Natural killer cell (primary cell): ENCODE measurements at regions not wholly inside any gene's neighbourhood (a gene's known extent, or its start where the extent isn't known, plus 50 kb on each side); places are given as distances from the start of the nearest gene placed in this dataset.

ENCODE experiments used
- ATAC-seq, 3 donors: fragments of 150-1000 bp in 2 of 3; fragments of 200-7000 bp in 1 of 3; cut with Tn5 transposase; 1 replicate in 1 of 3; 2 replicates in 2 of 3; pipeline ENCODE4 v1.10.0; 2021; ENCODE audit warnings: mild to moderate bottlenecking in 2 of 3, moderate library complexity in 2 of 3
- DNase-seq, 2 donors: peaks; one replicate each; pipeline versions ENCODE4 v3.0.0 to v3.0.0-alpha.2; 2013 to 2021; ENCODE audit warnings: mixed read lengths in 1 of 2
- H3K27ac ChIP-seq: one replicate; pipeline ENCODE4 v1.5.1; 2013; ENCODE audit warnings: mild to moderate bottlenecking, low read length
- H3K27me3 ChIP-seq: one replicate; pipeline ENCODE4 v1.6.1; 2013; ENCODE audit warnings: low read length; ENCODE audit not compliant: control insufficient read depth, insufficient read depth
- H3K36me3 ChIP-seq: one replicate; pipeline ENCODE4 v1.6.1; 2013; ENCODE audit warnings: low read length; ENCODE audit not compliant: control insufficient read depth, insufficient read depth
- H3K4me1 ChIP-seq: one replicate; pipeline ENCODE4 v1.6.1; 2013; ENCODE audit warnings: low read length; ENCODE audit not compliant: control insufficient read depth, insufficient read depth
- H3K4me3 ChIP-seq: one replicate; pipeline ENCODE4 v1.5.1; 2013; ENCODE audit warnings: low read length
- H3K9me3 ChIP-seq: one replicate; pipeline ENCODE4 v1.6.1; 2013; ENCODE audit warnings: low read length; ENCODE audit not compliant: control insufficient read depth, insufficient read depth
- H3K27ac Mint-ChIP-seq, 2 donors: one replicate each; pipeline ENCODE4 v1.8.0; 2022; ENCODE audit warnings: mild to moderate bottlenecking in 2 of 2, mixed read lengths in 2 of 2, moderate library complexity in 1 of 2
- H3K27me3 Mint-ChIP-seq, 2 donors: one replicate each; pipeline ENCODE4 v1.8.0; 2022; ENCODE audit warnings: low read depth in 2 of 2, mixed read lengths in 2 of 2
- H3K36me3 Mint-ChIP-seq: one replicate; pipeline ENCODE4 v1.8.0; 2022; ENCODE audit warnings: mixed read lengths
- H3K4me1 Mint-ChIP-seq, 2 donors: one replicate each; pipeline ENCODE4 v1.8.0; 2022; ENCODE audit warnings: mixed read lengths in 2 of 2
- H3K4me3 Mint-ChIP-seq: one replicate; pipeline ENCODE4 v1.8.0; 2022; ENCODE audit warnings: mild to moderate bottlenecking, moderate library complexity, mixed read lengths
- H3K9me3 Mint-ChIP-seq, 2 donors: one replicate each; pipeline ENCODE4 v1.8.0; 2022; ENCODE audit warnings: mixed read lengths in 2 of 2
- CTCF ChIP-seq: fragments of 200-600 bp; IDR thresholded peaks from one replicate; pipeline ENCODE4 v1.8.0; 2022; ENCODE audit warnings: antibody characterized with exemption
- WGBS: methylation state at CpG from one replicate; pipeline ENCODE4 v1.1.7; 2013; ENCODE audit warnings: missing lambda C conversion rate; ENCODE audit not compliant: insufficient coverage; 5-methylcytosine and 5-hydroxymethylcytosine counted together
- intact Hi-C: fragments of 100-400 bp; cut with micrococcal nuclease; formaldehyde crosslinking; loops from one replicate; pipeline ENCODE4 v1.14.2; 2022

- H3K4me1 ChIP-seq = no peaks in the 10 kb centered on the region
- H3K4me3 ChIP-seq = no peak overlapping the region
- no peaks in the 10 kb centered on the region for H3K9me3 ChIP-seq
- H3K27ac ChIP-seq = no peak overlapping the region
- H3K36me3 ChIP-seq = no peaks in the 10 kb centered on the region
- WGBS = 91% methylated on average over 5 of the region's 5 CpGs
- TF ChIP-seq CTCF = no peak
- H3K4me1 Mint-ChIP-seq = no peaks in the 10 kb centered on the region
- H3K27ac Mint-ChIP-seq = no peak overlapping the region
- DNase-seq = no peak
- peaks cover 7 to 14% of the 10 kb centered on the region in 2 donors for H3K27me3 Mint-ChIP-seq
- no peak overlapping the region for H3K4me3 Mint-ChIP-seq
- H3K27me3 ChIP-seq = no peaks in the 10 kb centered on the region
- no peaks in the 10 kb centered on the region for H3K36me3 Mint-ChIP-seq
- intact Hi-C loops = no loop called here
- no peaks in the 10 kb centered on the region for H3K9me3 Mint-ChIP-seq
- ATAC-seq = no peak
Observed at GRCh38 chr11:130529366-130529765, 80.9 kb downstream of the ADAMTS15 start.

- no peak overlapping the region for H3K27ac Mint-ChIP-seq
- intact Hi-C loops = no loop called here
- no peaks in the 10 kb centered on the region for H3K4me1 Mint-ChIP-seq
- Histone ChIP-seq H3K4me3 (no peak overlapping the region), H3K4me1 (no peaks in the 10 kb centered on the region), H3K9me3 (no peaks in the 10 kb centered on the region), H3K27ac (no peak overlapping the region), H3K36me3 (no peaks in the 10 kb centered on the region), H3K27me3 (no peaks in the 10 kb centered on the region)
- H3K27me3 Mint-ChIP-seq = peaks cover 14 to 15% of the 10 kb centered on the region in 2 donors
- DNase-seq = no peak
- no peak overlapping the region for H3K4me3 Mint-ChIP-seq
- 53% methylated on average over 2 of the region's 2 CpGs for WGBS
- no peaks in the 10 kb centered on the region for H3K9me3 Mint-ChIP-seq
- TF ChIP-seq CTCF = no peak
- ATAC-seq = no peak
- H3K36me3 Mint-ChIP-seq = no peaks in the 10 kb centered on the region
Observed at GRCh38 chr11:130531061-130531460, 82.6 kb downstream of the ADAMTS15 start.

GRCh38 chr11:130533113-130533798 is 84.8 kb downstream of the ADAMTS15 start:
- no peaks in the 10 kb centered on the region for H3K9me3 ChIP-seq
- peaks cover 14 to 15% of the 10 kb centered on the region in 2 donors for H3K27me3 Mint-ChIP-seq
- H3K4me1 Mint-ChIP-seq = no peaks in the 10 kb centered on the region
- H3K4me1 ChIP-seq = no peaks in the 10 kb centered on the region
- H3K9me3 Mint-ChIP-seq = no peaks in the 10 kb centered on the region
- no peak overlapping the region for H3K4me3 ChIP-seq
- H3K27ac ChIP-seq = no peak overlapping the region
- no peaks in the 10 kb centered on the region for H3K36me3 Mint-ChIP-seq
- H3K4me3 Mint-ChIP-seq = no peak overlapping the region
- no peak for TF ChIP-seq CTCF
- no peaks in the 10 kb centered on the region for H3K36me3 ChIP-seq
- 86% methylated on average over 11 of the region's 12 CpGs for WGBS
- ATAC-seq (no peak), DNase-seq (no peak)
- H3K27me3 ChIP-seq = no peaks in the 10 kb centered on the region
- no peak overlapping the region for H3K27ac Mint-ChIP-seq
- intact Hi-C loops = no loop called here

- H3K27ac Mint-ChIP-seq = no peak overlapping the region
- peaks cover 13 to 14% of the 10 kb centered on the region in 2 donors for H3K27me3 Mint-ChIP-seq
- DNase-seq (no peak), ATAC-seq (no peak)
- no peak overlapping the region for H3K27ac ChIP-seq
- no peaks in the 10 kb centered on the region for H3K4me1 Mint-ChIP-seq
- WGBS = 89% methylated on average over 3 of the region's 5 CpGs
- H3K4me1 ChIP-seq = no peaks in the 10 kb centered on the region
- TF ChIP-seq CTCF = no peak
- H3K4me3 Mint-ChIP-seq = no peak overlapping the region
- intact Hi-C loops = no loop called here
- no peaks in the 10 kb centered on the region for H3K9me3 ChIP-seq
- no peaks in the 10 kb centered on the region for H3K27me3 ChIP-seq
- no peaks in the 10 kb centered on the region for H3K9me3 Mint-ChIP-seq
- H3K36me3 Mint-ChIP-seq = no peaks in the 10 kb centered on the region
- H3K4me3 ChIP-seq = no peak overlapping the region
- no peaks in the 10 kb centered on the region for H3K36me3 ChIP-seq
Observed at GRCh38 chr11:130533871-130534270, 85.4 kb downstream of the ADAMTS15 start.
